ENCODE measurements at regions not wholly inside any gene's neighbourhood (a gene's known extent, or its start where the extent isn't known, plus 50 kb on each side); places are given as distances from the start of the nearest gene placed in this dataset.

- no peak for TF ChIP-seq ZNF362 (tag by site-specific recombination; IDR thresholded peaks at IDR 0.05)
- no peak for TF ChIP-seq ZXDB (tag by site-specific recombination; IDR thresholded peaks at IDR 0.05)
- no peak for TF ChIP-seq YY2 (tag by site-specific recombination; IDR thresholded peaks at IDR 0.05)
- no peak for TF ChIP-seq ZNF768 (tag by site-specific recombination; IDR thresholded peaks at IDR 0.05)
- no peak for TF ChIP-seq ZNF677 (tag by site-specific recombination; IDR thresholded peaks at IDR 0.05)
- no peak for TF ChIP-seq ZNF610 (tag by site-specific recombination; IDR thresholded peaks at IDR 0.05; ENCODE audit: borderline replicate concordance)
Measured at GRCh38 chr9:11894136-11894535, 799.0 kb upstream of the TYRP1 start (continued).

- Histone ChIP-seq H3K27ac (ENCODE audit: extremely low read depth, low read depth, low read length) (no peak overlapping the region), H3K4me3 (ENCODE audit: low read depth, low read length) (no peak overlapping the region), H3K4me1 (ENCODE audit: control insufficient read depth, insufficient read depth, low read length) (no peaks in the 10 kb centered on the region), H3K9me3 (ENCODE audit: control insufficient read depth, insufficient read depth, low read depth, low read length) (no peaks in the 10 kb centered on the region), H3K36me3 (ENCODE audit: control insufficient read depth in 2 of 2, insufficient read depth in 1 of 2, low read length in 2 of 2) (no peaks in the 10 kb centered on the region)
- ChIA-PET CTCF (interaction anchor here (0.7 kb wide), 1 partner anchor 113 kb away, joined by 6 read pairs; no protein-coding TSS in a partner anchor), POLR2A (no interaction called here)
- TF ChIP-seq PRDM4 (tag by site-specific recombination; IDR thresholded peaks at IDR 0.05) = no peak
- TF ChIP-seq ZNF580 (tag by site-specific recombination; IDR thresholded peaks at IDR 0.05) = no peak
- no peak for TF ChIP-seq ZNF132 (tag by site-specific recombination; IDR thresholded peaks at IDR 0.05; ENCODE audit: borderline replicate concordance)
- TF ChIP-seq GLI2 (tag by site-specific recombination; IDR thresholded peaks at IDR 0.05; ENCODE audit: borderline replicate concordance, low read depth) = no peak
- no peak for TF ChIP-seq ZIC2 (tag by site-specific recombination; IDR thresholded peaks at IDR 0.05)
- no peak for TF ChIP-seq AEBP2 (tag by site-specific recombination; IDR thresholded peaks at IDR 0.05; ENCODE audit: borderline replicate concordance)
- TF ChIP-seq CTCF (tag by site-specific recombination; IDR thresholded peaks at IDR 0.05) = no peak
- no peak for TF ChIP-seq ZNF571 (tag by site-specific recombination; IDR thresholded peaks at IDR 0.05)
- TF ChIP-seq ZFP69B (tag by site-specific recombination; IDR thresholded peaks at IDR 0.05) = no peak
- TF ChIP-seq ZNF692 (tag by site-specific recombination; IDR thresholded peaks at IDR 0.05) = no peak
- no peak for TF ChIP-seq REPIN1 (tag by site-specific recombination; IDR thresholded peaks at IDR 0.05; ENCODE audit: low read depth)
- TF ChIP-seq SALL2 (tag by site-specific recombination; IDR thresholded peaks at IDR 0.05; ENCODE audit: borderline replicate concordance) = no peak
- no peak for TF ChIP-seq OVOL3 (tag by site-specific recombination; IDR thresholded peaks at IDR 0.05)
- TF ChIP-seq ZNF366 (tag by site-specific recombination; conservative IDR thresholded peaks at IDR 0.05) = no peak
- TF ChIP-seq BCL6B (tag by site-specific recombination; IDR thresholded peaks at IDR 0.05) = no peak
Measured at GRCh38 chr9:11902610-11903009, 790.6 kb upstream of the TYRP1 start.

Data from HEK293 (cell line).